SJSA1 (cell line): ENCODE measurements at regions not wholly inside any gene's neighbourhood (a gene's known extent, or its start where the extent isn't known, plus 50 kb on each side); places are given as distances from the start of the nearest gene placed in this dataset.
A peak's percentile ranks its signal among the peaks of the same experiment; 100 is the strongest.

ENCODE experiments used
- DNase-seq, 2 experiments: peaks; one replicate each; pipeline ENCODE4 v3.0.0-alpha.2; 2015 to 2020; ENCODE audit warnings: low spot score in 2 of 2, low read depth in 1 of 2
- H3K27ac ChIP-seq: fragments of 250-450 bp; sonication (Bioruptor Pico); 2 replicates; pipeline ENCODE4 v1.5.1; 2020; ENCODE audit warnings: mild to moderate bottlenecking, moderate library complexity
- H3K27me3 ChIP-seq: fragments of 250-450 bp; sonication (Bioruptor Pico); replicated peaks from 2 replicates; pipeline ENCODE4 v1.5.1; 2020; ENCODE audit warnings: mild to moderate bottlenecking, moderate library complexity
- H3K36me3 ChIP-seq: fragments of 250-450 bp; sonication (Bioruptor Pico); 2 replicates; pipeline ENCODE4 v1.5.1; 2020; ENCODE audit warnings: mild to moderate bottlenecking
- H3K4me1 ChIP-seq: fragments of 250-450 bp; sonication (Bioruptor Pico); replicated peaks from 2 replicates; pipeline ENCODE4 v1.6.1; 2021; ENCODE audit warnings: mild to moderate bottlenecking
- H3K4me3 ChIP-seq: fragments of 250-450 bp; sonication (Bioruptor Pico); 2 replicates; pipeline ENCODE4 v1.5.1; 2020; ENCODE audit warnings: mild to moderate bottlenecking
- H3K9me3 ChIP-seq: fragments of 250-450 bp; sonication (Bioruptor Pico); replicated peaks from 2 replicates; pipeline ENCODE4 v1.5.1; 2020; ENCODE audit warnings: mild to moderate bottlenecking

DNA sequence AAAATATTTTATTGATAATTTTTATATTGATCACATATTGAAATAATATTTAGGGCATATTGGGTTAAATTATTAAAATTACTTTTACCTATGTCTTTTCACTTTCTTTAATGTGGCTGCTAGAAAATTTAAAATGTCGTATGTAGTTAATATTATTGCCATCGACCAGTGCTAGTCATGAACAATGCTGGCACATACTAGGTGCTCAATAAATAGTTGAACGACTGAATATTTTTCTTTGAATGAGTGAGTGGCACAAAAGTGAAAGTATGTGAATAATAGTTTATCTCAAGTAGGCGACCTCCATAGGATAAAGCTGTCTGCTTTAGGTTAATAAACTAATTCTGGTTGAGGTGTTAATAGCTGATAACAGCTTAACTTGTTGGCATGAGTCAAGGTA lies 150.8 kb upstream of the FGGY start:
- Histone ChIP-seq H3K27me3 (no peaks in the 10 kb centered on the region), H3K36me3 (no peaks in the 10 kb centered on the region), H3K27ac (peak overlapping the region; percentile 76), H3K9me3 (no peaks in the 10 kb centered on the region), H3K4me3 (peak overlapping the region; percentile 45), H3K4me1 (peaks cover 63% of the 10 kb centered on the region)
- DNase-seq = peak in 1 of 2 experiments; percentile 21

DNA sequence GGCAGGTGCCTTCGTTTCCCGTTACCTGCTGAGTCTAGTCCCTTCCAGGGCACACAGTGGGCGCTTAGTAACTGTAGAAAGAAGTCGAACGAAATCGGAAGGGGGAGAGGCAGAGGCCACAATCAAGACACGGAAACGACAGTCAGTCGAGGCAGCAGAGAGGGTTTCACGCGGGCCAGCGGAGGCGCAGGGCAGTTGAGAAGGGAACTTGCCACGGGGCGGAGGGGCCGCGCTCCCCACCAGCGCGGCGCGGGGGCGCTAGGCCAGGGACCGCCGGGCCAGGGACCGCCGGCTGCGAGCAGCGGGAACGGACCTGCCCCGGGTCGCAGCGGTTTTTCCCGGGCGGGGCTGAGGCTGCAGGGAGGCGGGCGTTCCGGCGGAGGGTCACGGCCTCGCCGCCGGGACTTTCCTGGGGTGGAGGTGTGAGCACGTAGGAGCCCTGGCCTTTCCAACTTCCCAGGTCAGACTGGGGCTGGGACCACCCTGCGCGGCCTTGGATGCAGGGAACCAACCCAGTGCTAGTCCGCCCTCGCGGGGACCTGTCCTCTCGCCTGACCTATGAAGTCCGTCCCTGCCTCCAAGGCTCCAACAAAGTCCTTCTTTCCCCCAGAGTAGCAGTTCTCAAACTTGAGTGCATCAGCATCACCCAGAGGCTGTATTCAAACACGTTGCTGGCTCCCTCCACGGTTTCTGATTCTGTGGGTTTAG lies 150.1 kb upstream of the FGGY start:
- H3K4me1 ChIP-seq = peaks cover 63% of the 10 kb centered on the region
- H3K27ac ChIP-seq = peak overlapping the region; percentile 76
- no peaks in the 10 kb centered on the region for H3K9me3 ChIP-seq
- no peaks in the 10 kb centered on the region for H3K27me3 ChIP-seq
- no peaks in the 10 kb centered on the region for H3K36me3 ChIP-seq
- DNase-seq = peak; percentile 80 to 81
- peak overlapping the region; percentile 45 for H3K4me3 ChIP-seq

DNA sequence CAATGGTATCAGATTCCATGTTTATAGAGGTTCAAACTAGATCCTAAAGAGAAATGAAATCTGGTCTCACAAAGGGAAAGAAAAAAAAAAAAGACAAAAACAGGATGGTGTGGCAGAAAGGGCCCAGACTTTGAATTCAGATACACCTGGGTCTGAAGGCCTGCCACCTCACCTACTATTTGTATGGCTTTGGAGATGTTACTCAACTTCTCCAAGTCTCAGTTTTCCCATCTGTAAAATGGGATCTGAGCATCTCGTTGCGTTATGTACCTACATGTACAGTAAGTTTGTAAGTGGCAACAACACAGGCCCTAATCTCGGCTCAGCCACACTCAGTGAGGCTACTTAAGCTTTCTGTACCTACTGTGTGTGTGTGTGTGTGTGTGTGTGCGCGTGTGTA lies 147.5 kb upstream of the FGGY start:
- H3K9me3 ChIP-seq = no peaks in the 10 kb centered on the region
- no peak overlapping the region for H3K4me3 ChIP-seq
- no peaks in the 10 kb centered on the region for H3K36me3 ChIP-seq
- peak overlapping the region; percentile 21; the same call in 1 of the 2 replicates for H3K27ac ChIP-seq
- H3K4me1 ChIP-seq = peaks cover 44% of the 10 kb centered on the region
- DNase-seq = no peak
- no peaks in the 10 kb centered on the region for H3K27me3 ChIP-seq

DNA sequence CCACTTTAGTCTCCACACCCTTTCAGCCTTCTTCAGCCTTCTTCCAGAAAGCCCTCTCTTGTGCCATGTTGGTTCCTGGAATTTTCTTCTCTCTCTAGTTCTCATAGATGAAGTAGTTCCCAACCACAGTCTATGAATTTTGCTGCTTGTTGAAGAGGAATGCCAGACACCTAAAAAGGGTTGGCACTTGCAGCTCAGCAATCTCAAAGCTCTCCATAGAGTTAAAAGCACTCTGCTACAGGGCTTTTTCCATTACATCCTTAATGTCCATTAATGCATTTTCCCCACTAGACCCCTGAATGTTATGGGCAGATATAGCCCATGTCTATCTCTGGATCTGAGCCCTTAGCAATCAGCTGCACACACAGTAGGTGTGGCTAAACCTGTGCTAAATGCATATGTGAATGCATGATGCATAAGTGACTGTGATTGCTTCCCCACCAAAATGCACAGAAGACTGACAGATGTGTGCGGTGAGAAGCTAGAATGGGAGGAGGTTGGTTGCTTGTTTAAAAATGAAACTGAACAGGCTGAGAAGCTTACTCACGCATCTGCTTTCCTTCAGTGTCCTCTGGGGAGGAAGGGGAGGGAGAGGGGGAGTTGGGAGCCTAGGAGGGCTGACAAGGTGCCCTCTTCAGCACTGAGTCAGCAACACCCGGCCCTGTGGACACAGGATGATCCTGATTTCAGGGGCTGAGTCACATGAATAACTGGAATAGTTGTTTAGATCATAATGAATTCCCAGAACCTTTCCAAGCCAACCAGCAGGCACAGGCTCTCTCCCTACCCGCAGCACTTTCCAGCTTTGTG lies 146.1 kb upstream of the FGGY start:
- H3K4me3 ChIP-seq = no peak overlapping the region
- H3K4me1 ChIP-seq = peaks cover 41% of the 10 kb centered on the region

DNA sequence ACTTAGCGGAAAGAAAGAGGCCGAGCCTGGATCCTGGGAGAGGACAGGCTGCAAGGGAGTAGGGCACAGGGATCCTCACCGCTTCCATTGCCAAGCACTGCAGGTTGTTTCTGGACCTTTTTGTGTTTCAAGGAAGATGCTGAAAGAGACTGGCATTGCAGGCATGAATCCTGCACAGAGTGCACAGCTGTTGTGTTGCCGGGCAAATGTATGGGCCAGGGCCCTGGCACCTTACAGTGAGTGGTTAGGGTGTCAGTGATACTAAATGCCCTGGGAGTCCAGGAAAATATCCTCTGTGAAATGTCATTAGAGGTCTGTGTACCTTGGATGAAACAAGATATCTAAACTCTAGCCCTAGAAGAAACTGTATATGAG lies 145.5 kb upstream of the FGGY start:
- Histone ChIP-seq H3K4me1 (peaks cover 38% of the 10 kb centered on the region), H3K9me3 (no peaks in the 10 kb centered on the region), H3K4me3 (no peak overlapping the region), H3K27ac (peak overlapping the region; percentile 67), H3K27me3 (no peaks in the 10 kb centered on the region), H3K36me3 (no peaks in the 10 kb centered on the region)
- DNase-seq = no peak

More for the DNA sequence above, 146.1 kb upstream of the FGGY start:
- H3K27ac ChIP-seq = peak overlapping the region; percentile 67
- peak; percentile 97 to 98 for DNase-seq
- no peaks in the 10 kb centered on the region for H3K36me3 ChIP-seq
- no peaks in the 10 kb centered on the region for H3K9me3 ChIP-seq
- H3K27me3 ChIP-seq = no peaks in the 10 kb centered on the region

DNA sequence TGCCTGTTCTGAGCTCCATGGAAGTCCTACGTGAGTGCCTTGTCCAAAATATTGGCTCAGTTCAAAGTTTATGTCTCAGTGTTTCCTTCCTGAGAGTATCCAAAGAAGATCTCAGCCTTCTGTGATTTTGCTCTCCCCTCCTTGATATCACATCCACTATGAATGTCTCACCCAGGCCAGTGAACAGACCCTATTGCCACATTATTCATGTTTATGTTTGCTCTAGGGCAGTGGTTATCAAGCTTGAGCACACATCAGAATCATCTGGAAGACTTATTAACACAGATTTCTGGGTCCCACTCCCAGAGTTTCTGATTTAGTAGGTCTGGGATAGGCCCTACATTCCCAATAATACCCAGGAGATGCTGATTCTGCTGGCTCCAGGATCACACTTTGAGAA lies 145.0 kb upstream of the FGGY start:
- H3K36me3 ChIP-seq = no peaks in the 10 kb centered on the region
- peak in 1 of 2 experiments; percentile 22 for DNase-seq
- no peaks in the 10 kb centered on the region for H3K9me3 ChIP-seq
- no peak overlapping the region for H3K4me3 ChIP-seq
- H3K27me3 ChIP-seq = no peaks in the 10 kb centered on the region
- peak overlapping the region; percentile 67 for H3K27ac ChIP-seq
- peaks cover 39% of the 10 kb centered on the region for H3K4me1 ChIP-seq

DNA sequence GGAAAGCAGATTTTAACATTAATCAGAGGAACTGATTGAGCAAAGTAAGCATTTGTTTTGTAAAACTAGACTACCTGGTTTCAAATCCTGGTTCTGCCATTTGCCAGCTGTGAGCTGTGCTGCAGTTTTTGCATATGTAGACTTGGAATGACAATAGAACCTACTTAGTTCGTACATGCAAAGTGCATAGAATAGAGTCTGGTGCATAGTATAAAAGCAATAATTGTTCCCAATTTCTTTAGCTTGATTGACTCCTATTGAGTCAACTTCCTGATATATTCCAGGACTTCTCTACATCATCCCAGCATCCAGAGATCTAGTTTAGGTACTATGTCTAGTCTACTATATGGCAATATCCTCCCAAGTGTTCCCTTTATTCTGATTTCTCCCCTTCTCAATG lies 144.4 kb upstream of the FGGY start:
- Histone ChIP-seq H3K36me3 (no peaks in the 10 kb centered on the region), H3K9me3 (no peaks in the 10 kb centered on the region), H3K4me1 (peaks cover 37% of the 10 kb centered on the region), H3K27ac (no peak overlapping the region; the same call in 1 of the 2 replicates), H3K4me3 (no peak overlapping the region), H3K27me3 (no peaks in the 10 kb centered on the region)
- no peak for DNase-seq

DNA sequence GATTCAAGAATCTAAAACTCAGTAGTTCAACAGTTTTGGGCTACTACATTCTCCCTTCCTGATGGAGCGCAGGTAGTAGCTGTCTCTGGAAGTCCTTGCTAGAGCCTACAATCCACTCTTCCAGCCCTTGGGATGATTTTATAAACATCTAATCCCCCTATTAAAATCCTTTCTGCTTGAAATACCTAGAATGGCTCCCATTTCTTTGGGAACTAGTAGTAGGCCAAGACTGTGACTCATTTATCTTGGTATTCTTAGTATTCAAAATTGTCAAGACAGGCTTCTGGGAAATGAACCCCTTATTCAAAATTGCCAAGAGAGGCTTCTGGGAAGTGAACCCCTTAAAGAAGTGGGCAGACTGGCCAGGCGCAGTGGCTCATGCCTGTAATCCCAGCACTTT lies 142.5 kb upstream of the FGGY start:
- Histone ChIP-seq H3K9me3 (peaks cover 5% of the 10 kb centered on the region; the same call in 1 of the 2 replicates), H3K4me1 (peaks cover 36% of the 10 kb centered on the region), H3K27ac (no peak overlapping the region), H3K27me3 (no peaks in the 10 kb centered on the region; the same call in 1 of the 2 replicates), H3K36me3 (no peaks in the 10 kb centered on the region), H3K4me3 (no peak overlapping the region)
- no peak for DNase-seq

DNA sequence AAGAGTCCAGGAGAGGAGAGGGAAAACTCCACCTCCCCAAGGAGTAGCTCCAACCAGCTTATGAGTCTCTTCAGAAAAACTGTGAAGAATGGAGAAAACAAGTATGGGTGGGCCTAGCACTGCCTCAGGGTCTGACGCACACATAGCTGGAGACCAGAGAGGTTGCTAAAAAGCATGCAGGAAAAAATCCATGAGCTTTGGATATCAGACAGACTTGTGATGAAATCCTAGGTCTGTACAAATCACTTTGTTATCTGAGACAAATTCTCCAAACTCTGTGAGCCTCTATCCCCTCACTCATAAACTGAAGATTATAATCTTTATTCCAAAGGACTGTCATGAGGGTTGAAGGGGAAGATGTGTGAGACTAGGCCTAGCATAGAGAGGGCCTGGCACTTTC lies 141.5 kb upstream of the FGGY start:
- Histone ChIP-seq H3K4me3 (no peak overlapping the region), H3K27ac (no peak overlapping the region), H3K36me3 (no peaks in the 10 kb centered on the region), H3K27me3 (no peaks in the 10 kb centered on the region; the same call in 1 of the 2 replicates), H3K4me1 (peaks cover 31% of the 10 kb centered on the region), H3K9me3 (peaks cover 5% of the 10 kb centered on the region; the same call in 1 of the 2 replicates)
- DNase-seq = no peak

DNA sequence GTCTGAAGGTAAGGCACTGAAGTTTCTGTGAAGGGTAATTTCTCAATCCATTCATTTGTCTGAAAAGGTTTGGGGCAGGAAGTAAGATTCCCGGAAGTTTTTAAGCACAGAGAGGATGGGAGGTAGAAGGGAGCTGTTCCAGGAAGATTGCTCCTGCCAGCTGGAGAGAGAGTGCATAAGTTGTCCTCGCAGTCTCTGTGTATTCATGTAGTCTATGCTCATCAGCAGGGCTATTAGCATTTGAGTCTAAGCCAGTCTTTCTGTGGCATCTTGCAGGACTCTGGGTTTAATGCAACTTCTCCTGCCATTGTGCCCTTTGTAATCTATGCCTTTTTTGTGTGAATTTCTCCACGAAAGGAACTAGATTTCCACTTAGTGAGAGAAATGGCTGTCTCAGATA lies 140.8 kb upstream of the FGGY start:
- DNase-seq = no peak
- Histone ChIP-seq H3K27me3 (no peaks in the 10 kb centered on the region; the same call in 1 of the 2 replicates), H3K4me3 (no peak overlapping the region), H3K9me3 (peaks cover 5% of the 10 kb centered on the region; the same call in 1 of the 2 replicates), H3K27ac (no peak overlapping the region), H3K4me1 (peaks cover 26% of the 10 kb centered on the region), H3K36me3 (no peaks in the 10 kb centered on the region)

DNA sequence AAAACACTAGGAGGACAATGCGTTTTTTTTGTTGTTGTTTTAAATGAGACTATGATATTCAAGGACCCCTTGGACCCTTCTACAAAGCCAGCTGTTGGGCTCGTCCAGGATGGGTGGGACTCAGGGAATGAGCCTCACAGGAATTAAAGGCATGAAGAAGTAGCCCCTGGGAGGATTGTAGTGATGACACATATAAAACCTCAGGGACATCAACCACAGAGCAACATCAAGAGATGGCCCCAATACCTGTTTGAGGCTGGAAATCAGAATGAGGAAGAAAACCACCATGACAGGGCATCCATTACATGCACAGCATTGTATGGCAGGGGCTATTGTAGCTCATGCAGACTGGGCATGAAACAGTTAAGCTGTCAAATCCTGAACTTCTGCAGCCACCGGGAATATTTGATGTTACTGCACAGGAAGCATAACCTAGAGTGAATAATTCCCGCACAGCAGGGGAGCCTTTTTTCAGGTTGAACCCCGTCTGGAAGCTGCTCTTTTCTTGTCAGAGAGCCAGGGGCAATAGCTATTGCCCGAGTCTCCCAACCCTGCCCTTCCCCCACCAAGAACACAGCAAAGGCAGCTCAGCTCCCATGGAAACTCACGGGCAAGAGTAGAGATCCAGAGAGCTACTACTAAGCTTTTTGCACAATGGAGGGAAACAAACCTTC lies 140.2 kb upstream of the FGGY start:
- H3K27me3 ChIP-seq = no peaks in the 10 kb centered on the region; the same call in 1 of the 2 replicates
- H3K36me3 ChIP-seq = no peaks in the 10 kb centered on the region
- no peak for DNase-seq
- peaks cover 5% of the 10 kb centered on the region; the same call in 1 of the 2 replicates for H3K9me3 ChIP-seq
- H3K4me1 ChIP-seq = peaks cover 20% of the 10 kb centered on the region
- no peak overlapping the region for H3K4me3 ChIP-seq
- no peak overlapping the region for H3K27ac ChIP-seq

DNA sequence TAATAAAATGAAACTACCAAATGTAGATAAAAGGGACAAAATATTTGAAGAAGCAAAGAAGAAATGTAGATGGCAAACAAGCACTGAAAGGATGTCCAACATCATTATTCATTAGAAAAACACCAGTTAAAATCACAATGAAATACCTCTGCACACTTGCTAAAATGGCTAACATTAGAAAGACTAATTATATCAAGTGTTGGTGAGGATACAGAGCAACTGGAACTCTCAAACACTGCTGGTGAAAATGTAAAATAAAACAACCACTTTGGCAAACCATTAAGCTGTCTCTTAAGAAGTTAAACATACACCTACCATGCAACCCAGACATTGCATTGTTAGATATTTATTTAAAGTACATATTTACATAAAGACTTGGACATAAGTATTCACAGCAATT lies 138.6 kb upstream of the FGGY start:
- Histone ChIP-seq H3K4me1 (peaks cover 13% of the 10 kb centered on the region), H3K9me3 (peaks cover 5% of the 10 kb centered on the region; the same call in 1 of the 2 replicates), H3K4me3 (no peak overlapping the region), H3K36me3 (no peaks in the 10 kb centered on the region), H3K27me3 (no peaks in the 10 kb centered on the region; the same call in 1 of the 2 replicates), H3K27ac (no peak overlapping the region)
- no peak for DNase-seq

DNA sequence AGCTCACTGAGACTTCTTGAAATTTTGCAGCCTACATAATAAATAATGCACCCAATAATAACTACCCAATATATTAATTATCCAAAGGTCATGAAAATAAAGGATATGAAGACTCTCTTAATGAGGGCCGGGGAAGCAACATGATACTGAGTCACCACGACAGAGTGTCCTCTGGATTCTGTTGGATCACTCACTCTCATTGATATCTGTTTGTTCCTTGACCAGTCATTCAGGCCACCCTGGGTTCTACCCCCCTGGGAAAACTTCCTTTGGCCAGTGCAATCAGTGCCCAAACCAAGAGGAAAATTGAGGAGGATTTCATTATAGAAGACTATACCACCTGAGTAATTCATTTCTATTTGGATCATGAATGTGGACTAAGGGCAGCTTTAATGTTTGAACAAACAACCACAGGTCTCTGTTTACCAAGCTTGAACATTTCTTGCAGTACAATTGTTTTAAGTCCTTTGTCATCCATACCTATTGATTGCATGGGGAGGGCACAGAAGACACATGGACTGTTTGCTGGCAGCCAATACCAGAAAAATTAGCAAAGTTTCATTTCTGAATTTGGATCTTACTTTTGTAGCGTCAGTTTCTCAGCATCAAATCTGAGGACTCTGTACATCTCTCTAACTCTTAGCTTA lies 137.2 kb upstream of the FGGY start:
- no peak for DNase-seq
- H3K4me1 ChIP-seq = peaks cover 13% of the 10 kb centered on the region
- H3K36me3 ChIP-seq = no peaks in the 10 kb centered on the region
- peaks cover 5% of the 10 kb centered on the region; the same call in 1 of the 2 replicates for H3K9me3 ChIP-seq
- no peak overlapping the region for H3K4me3 ChIP-seq
- H3K27me3 ChIP-seq = no peaks in the 10 kb centered on the region; the same call in 1 of the 2 replicates
- H3K27ac ChIP-seq = no peak overlapping the region
